HFF-Myc (cell line): ENCODE measurements at regions not wholly inside any gene's neighbourhood (a gene's known extent, or its start where the extent isn't known, plus 50 kb on each side); places are given as distances from the start of the nearest gene placed in this dataset.

Source experiments
- DNase-seq: peaks from one replicate; pipeline ENCODE4 v3.0.0-alpha.2; 2011; ENCODE audit warnings: low read depth; ENCODE audit errors: extremely low read depth
- H3K4me3 ChIP-seq: replicated peaks from 2 replicates; pipeline ENCODE4 v1.5.1; 2011; ENCODE audit warnings: low read depth, mild to moderate bottlenecking, control low read depth, low read length
- TF ChIP-seq, protein P1 (sequence below): IDR thresholded peaks from 2 replicates; pipeline ENCODE4 v1.5.1; 2012; ENCODE audit warnings: mild to moderate bottlenecking, low read depth, low read length, control low read depth; ENCODE audit errors: missing control alignments

DNA sequence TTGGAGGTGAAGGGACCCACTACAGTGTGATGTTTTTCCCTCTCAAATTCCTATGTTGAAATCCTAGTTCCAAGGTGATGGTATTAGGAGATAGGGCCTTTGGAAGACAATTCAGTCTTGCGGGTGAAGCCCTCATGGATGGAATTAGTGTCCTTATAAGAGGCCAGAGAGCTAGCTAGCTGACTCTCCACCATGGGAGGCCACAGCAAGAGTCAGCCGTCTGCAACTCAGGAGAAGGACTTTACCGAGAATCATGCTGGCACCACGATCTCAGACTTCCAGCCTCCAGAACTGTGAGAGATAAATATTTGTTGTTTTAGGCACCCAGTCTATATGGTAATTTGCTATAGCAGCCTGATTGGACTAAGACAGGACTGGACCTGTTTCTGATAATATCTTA lies 461.4 kb downstream of the TSN start:
- no peak for DNase-seq

DNA sequence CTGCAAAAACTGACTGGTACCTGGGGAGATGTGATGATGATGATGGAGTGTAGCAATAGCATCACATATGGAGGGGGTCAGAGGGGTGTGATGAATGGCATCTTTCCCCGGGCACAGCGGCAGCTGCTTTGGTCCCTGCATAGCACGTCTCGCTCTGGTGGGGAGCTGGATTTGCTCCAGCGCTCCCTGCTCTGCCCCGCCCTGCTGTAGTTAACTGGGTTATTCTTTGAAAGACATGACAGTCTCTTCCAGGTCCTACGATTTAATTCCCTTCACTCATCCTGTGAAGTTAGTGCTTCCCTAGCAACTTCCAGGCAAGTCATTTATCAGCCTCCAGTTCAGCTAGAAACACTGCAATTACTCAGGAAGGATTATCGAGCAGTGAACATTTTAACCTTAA lies 463.1 kb downstream of the TSN start:
- TF ChIP-seq, protein P1, sequence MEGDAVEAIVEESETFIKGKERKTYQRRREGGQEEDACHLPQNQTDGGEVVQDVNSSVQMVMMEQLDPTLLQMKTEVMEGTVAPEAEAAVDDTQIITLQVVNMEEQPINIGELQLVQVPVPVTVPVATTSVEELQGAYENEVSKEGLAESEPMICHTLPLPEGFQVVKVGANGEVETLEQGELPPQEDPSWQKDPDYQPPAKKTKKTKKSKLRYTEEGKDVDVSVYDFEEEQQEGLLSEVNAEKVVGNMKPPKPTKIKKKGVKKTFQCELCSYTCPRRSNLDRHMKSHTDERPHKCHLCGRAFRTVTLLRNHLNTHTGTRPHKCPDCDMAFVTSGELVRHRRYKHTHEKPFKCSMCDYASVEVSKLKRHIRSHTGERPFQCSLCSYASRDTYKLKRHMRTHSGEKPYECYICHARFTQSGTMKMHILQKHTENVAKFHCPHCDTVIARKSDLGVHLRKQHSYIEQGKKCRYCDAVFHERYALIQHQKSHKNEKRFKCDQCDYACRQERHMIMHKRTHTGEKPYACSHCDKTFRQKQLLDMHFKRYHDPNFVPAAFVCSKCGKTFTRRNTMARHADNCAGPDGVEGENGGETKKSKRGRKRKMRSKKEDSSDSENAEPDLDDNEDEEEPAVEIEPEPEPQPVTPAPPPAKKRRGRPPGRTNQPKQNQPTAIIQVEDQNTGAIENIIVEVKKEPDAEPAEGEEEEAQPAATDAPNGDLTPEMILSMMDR = no peak
- DNase-seq = no peak

More for the DNA sequence above, 461.4 kb downstream of the TSN start:
- TF ChIP-seq, protein P1 = no peak
- no peak overlapping the region for H3K4me3 ChIP-seq

DNA sequence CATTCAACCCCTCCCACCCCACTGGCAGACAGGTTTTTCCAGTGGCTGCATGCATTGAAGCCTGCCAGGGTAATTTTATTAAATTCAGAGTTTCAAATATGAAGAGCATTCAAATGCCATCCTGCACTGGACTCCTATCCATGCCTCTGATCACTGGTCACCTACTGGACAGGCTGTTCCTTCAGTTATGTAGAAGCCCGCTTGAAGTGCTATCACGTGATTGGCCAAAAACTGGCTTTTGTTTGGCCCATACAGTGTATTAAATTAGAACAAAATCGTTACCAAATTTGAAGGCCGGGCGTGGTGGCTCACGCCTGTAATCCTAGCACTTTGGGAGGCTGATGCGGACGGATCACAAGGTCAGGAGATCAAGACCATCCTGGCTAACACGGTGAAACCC lies 464.1 kb downstream of the TSN start:
- DNase-seq = no peak
- TF ChIP-seq, protein P1 = no peak
- no peak overlapping the region for H3K4me3 ChIP-seq

More for the DNA sequence above, 463.1 kb downstream of the TSN start:
- H3K4me3 ChIP-seq = no peak overlapping the region

DNA sequence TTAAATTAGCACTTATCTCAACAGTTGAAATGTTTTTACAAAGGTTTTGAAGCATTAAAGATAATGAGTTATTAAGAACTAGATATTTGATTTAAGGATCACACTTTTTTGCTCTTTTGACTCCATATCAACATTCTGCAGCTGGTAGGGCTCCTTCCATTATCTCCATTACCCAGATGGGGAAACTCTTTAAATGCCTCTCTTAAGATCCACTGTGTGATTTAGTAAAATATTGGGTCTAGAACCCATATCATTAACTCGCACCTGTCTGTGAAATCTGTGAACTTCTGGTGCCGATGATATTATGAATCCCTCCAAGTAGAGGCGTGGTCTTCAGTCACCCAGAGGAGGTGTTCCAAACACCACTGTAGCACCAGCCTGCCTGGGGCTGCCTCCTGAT lies 466.2 kb downstream of the TSN start:
- no peak overlapping the region for H3K4me3 ChIP-seq
- TF ChIP-seq, protein P1 = no peak
- DNase-seq = no peak

DNA sequence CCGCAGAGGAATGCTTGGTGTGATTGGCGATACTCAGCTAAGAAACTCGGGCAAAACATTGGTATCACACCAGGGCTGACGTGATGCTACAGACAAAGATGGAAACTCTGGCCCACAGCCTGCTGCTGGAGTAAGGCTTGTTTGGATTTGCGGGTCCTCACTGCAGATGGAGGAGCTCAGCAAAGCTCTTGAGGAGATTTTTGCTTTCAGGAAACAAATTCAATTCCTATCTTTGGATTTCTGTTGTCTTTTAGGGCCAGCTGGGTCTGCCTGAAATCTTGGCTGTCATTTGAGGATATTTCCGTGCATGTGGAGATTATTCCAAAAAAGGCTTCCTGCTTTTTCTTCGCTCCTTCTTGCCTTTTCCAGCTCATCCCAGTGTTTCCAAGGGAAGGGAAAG lies 475.8 kb downstream of the TSN start:
- DNase-seq = no peak
- no peak overlapping the region for H3K4me3 ChIP-seq
- TF ChIP-seq, protein P1 = no peak

DNA sequence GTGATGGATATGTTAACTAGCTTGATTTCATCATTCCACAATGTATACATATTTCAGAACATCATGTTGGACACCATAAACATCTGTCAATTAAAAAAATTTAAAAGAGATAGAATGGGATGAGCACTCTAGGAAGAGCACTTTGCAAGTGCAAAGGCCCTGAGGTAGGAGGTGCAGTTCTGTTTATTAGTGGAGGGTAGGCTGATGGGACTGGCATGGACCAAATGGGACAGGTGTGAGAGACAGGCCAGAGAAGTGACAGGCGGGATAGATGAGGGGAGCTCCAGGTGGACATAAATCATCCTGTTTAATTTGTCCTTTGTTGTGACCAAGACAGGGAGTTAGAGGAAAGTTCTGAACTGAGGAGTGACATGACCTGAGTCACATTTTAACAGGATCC lies 477.9 kb downstream of the TSN start:
- TF ChIP-seq, protein P1 = no peak
- H3K4me3 ChIP-seq = no peak overlapping the region
- no peak for DNase-seq

DNA sequence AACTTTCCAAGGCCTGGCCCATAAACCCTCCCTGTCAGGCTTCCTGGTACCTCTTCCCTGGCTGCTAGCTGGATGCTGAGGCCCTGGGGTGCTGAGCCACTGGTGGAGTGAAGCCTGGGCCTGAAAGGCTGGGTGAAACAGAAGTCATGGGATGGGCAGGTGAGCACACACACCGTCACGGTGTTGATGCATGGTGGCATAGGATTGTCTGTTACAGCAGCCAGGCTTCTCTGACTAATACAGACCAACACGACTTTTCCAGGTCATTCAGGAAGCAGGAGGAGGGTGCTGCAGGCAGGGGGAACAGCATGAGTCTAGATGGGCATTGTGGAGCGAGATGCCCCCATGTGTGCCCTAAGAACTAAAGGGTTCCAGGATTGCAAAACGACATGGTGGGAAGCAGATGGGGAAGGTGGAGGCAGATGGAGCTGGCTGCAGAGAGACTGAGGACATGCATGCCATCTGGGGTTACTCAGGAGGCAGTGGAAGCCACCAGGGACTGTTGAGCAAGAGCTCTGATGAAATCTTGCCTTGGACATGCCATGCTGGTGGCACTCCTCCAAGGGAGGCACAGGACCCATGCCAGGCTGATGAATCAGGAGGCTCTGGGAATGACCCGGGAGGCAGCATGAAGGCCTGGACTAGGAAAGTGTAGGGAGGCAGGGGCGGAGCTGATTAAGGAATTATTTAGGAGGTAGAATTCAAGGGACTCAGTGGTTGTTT lies 480.9 kb downstream of the TSN start:
- H3K4me3 ChIP-seq = no peak overlapping the region
- TF ChIP-seq, protein P1 = no peak
- no peak for DNase-seq
